ENCODE measurements at regions not wholly inside any gene's neighbourhood (a gene's known extent, or its start where the extent isn't known, plus 50 kb on each side); places are given as distances from the start of the nearest gene placed in this dataset.

DNA sequence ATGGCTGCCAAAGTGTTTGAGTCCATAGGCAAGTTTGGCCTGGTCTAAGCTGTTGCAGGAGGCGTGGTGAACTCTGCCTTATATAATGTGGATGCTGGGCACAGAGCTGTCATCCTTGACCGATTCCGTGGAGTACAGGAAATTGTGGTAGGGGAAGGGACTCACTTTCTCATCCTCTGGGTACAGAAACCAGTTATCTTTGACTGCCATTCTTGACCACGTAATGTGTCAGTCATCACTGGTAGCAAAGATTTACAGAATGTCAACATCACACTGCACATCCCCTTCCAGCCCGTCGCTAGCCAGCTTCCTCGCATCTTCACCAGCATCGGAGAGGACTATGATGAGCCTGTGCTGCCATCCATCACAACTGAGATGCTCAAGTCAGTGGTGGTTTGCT lies 215.8 kb upstream of the JUN start:
- DNase-seq (no peak), ATAC-seq (ENCODE audit: poor library complexity) (no peak)

DNA sequence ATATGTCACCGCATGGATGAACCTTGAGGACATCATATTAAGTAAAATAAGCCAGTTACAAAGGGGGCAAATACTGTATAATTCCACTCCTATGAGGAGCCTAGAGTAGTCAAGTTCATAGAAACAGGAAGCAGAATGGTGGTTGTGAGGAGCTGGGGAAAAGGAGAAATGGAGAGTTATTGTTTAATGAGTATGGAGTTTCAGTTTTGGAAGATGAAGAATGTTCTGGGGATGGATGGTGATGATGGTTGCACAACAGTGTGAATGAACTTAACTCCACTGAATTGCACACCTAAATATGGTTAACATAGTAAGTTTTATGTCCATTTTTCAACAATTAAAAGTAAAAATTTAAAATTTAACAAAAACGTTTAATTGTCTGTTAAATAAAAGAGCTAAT lies 220.9 kb upstream of the JUN start:
- intact Hi-C loops (cut with DNase I) = no loop called here

More for the DNA sequence above, 215.8 kb upstream of the JUN start:
- intact Hi-C loops (cut with DNase I) = no loop called here

DNA sequence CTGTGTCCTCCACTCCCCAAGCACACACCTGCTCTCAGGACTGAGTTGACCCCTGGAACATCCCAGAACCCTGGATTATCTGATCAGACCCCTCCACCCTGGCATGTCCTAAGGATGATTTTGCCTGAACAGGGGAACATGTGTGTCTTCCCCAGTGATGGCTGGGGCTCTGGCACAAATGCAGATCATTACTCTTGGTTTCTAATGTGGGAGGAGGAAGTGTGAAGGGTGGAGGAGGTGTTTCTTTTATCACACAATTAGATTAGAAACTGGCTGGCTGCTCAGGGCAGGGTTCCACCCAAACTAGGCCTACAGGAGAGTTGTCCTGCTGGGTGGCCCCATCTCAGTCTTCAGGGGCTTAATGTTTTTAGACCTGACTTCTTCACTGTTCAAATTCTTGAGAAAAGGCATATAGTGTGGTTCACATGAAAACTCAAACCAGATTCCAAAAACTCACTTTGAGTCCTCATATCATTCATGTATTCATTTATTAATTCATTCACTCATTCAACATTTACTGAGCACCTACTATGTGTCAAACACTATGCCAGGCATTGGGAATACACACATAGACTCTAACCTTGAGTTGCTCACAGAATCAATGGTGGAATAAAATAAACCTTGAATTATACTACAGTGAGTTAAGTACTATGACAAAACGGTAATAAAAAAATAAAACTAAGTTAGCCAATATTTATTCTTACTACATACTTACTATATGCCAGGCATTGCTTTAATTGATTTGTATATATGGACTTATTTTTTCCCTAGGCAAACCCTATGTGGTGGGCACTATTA lies 221.8 kb upstream of the JUN start:
- DNase-seq (no peak), ATAC-seq (ENCODE audit: poor library complexity) (no peak)
- intact Hi-C loops (cut with DNase I) = no loop called here

More for the DNA sequence above, 220.9 kb upstream of the JUN start:
- DNase-seq (no peak), ATAC-seq (ENCODE audit: poor library complexity) (no peak)

DNA sequence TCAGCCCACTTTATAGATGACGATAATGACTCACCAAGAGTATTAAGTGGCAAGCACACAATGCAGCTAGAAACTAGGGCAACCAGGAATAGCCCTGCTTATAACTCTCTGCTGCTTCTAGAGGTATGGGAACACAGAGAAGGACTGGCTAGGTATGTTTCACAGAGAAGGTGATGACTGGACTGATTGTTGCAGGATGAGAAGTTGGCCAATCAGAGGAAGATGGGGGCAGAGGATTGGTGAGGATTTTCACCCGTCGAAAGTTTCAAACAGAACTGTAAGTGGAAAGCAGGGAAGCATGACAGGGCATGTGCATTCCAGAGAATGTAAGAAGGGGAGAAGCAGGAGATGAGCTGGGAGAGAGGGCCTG lies 222.4 kb upstream of the JUN start:
- intact Hi-C loops (cut with DNase I) = no loop called here
- ATAC-seq (ENCODE audit: poor library complexity) = peak; percentile 36
- DNase-seq = no peak

DNA sequence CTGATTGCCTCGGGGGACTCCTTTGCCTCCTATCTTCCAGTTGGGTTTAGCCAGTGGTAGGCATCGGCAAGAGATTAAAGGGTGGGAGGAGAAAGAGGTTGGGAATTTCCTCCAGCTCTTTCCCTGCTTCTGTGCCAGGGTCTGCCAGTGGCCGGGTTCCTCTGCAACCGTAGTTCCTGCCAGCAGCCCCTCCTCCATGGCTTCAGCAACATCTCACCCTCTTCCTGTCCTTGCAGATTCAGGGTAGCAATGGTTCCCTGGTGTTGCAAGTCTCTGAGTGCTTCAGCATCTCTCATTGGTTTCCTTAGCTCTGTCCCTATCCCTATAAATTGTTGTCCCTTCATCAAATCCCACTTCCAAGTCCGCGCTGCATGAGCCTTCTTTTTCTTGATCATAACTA lies 223.1 kb upstream of the JUN start:
- intact Hi-C loops (cut with DNase I) = no loop called here
- no peak for ATAC-seq (ENCODE audit: poor library complexity)
- no peak for DNase-seq

DNA sequence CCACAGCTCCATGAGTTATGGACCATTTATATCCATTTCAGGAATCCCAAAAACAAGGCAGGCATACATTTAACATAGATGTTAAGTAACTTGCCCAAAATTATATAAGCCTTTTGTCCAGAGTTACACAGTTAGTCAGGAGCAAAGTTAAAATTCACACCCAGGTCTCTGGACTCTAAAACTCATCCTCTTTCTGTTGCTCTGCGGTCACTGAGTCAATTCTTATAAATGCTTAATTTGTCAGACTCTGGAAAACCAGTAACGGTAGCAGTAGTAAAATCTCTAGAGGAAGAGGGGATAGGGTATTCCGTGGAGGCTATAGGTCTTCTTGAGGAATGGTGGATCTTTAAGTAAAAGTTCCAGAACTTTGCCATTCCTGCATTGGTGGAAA lies 223.6 kb upstream of the JUN start:
- no peak for DNase-seq
- ATAC-seq (ENCODE audit: poor library complexity) = no peak
- intact Hi-C loops (cut with DNase I) = no loop called here

DNA sequence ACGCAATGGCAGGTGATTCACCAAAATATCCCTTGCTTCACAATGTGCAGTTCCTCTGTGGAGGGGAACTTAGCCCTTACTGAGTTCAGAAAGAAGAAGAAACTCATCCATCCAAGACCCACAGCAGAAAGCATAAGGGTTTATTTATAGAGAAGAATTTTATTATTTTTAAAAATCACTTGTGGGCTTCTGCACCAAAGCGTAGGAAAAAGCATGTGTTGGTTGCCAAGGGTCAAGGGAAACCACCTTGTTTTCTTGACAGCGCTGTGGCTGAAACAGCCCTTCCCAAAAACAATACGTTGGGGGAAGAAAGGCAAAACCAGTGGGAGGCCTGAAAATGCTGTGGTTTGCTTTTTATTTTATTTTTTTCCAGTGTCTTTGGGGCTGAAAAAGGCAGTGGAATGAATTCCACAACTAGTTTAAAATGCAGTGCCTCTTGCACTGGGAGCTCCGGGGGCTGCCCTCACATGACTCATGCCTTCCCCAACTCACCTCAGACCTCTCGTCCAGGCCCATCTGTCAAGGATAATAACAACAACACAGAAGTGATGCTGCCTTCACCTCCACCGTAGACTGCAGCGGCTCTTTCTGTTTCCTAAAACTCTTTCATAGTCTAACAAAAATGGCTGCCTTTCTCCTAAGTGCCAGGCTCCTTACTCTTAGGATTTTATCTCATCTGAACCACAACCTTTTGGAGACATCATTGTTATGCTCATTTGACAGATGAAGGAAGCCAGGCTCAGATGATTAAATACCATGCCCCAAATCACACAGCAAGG lies 224.2 kb upstream of the JUN start:
- ATAC-seq (ENCODE audit: poor library complexity) (no peak), DNase-seq (no peak)
- intact Hi-C loops (cut with DNase I) = no loop called here

DNA sequence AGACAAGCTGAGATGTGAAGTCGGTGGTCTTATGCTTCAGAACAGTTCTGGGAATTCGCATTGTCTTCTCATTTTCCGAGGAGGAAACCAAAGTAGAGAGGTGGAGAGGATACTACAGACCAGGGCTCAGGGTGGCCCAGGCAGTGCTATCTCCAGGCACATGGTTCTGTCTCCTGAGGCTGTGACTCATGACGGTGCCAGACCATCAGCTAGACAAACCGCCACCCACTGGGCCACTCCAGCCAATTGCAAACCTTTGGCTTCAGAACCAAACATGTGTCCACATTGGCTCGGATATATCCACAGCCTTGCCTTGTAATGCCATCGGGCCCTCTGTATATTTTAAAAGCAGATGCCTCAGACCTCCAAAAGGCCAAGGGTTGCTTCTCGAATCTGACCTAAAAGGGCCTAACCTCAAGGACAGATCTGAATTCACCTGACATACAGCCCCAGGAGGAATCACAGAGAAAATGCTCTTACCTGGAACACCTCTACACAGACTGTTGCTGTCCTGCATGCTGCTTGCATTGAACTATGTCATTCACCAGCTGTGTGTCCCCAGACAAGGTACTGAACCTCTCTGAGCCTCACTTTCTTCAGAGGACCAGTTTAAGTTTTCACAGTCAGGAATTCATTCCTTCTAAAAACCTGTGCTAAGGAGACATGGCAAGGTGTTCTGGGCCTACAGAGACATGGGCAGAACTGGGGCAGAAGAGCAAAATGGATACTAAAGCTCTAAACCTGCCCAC lies 224.9 kb upstream of the JUN start:
- ATAC-seq (ENCODE audit: poor library complexity) = no peak
- intact Hi-C loops (cut with DNase I) = no loop called here
- no peak for DNase-seq

DNA sequence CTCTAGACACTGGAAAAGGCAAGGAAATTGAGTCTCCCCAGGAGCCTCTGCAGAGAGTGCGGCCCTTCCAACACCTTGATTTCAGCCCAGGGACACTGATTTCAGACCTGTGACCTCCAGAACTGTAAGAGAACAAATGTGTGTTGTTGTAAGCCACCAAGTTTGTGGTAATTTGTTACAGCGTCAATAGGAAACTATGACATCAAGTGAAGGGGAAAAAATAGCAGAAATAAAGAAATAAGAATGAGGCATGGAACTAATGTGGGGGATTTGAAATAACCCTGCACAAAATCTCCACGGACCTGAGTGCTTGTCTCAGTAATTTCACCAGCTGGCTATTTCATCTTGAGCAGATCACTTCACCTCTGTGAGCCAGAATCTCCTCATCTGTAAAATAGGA lies 227.8 kb upstream of the JUN start:
- intact Hi-C loops (cut with DNase I) = no loop called here
- ATAC-seq (ENCODE audit: poor library complexity) (no peak), DNase-seq (no peak)

DNA sequence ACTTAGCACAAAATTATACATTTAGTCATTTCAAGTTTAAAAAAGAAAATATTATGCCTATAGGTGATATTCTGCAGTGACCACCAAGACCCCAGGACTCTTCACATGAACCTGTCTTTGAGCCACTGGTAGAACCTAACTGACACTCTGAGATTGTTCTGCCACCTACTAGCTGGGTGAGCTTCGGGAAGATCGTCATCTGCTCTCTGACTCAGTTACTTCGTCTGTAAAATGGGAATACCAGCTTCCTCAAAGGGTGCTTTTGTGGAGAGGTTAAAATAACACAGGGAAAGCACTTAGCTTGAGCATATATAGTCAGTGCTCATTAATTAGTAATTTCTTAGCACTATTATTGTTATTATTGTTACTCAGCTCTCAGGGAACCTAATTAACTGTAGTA lies 228.5 kb upstream of the JUN start:
- intact Hi-C loops (cut with DNase I) = no loop called here
- no peak for DNase-seq

DNA sequence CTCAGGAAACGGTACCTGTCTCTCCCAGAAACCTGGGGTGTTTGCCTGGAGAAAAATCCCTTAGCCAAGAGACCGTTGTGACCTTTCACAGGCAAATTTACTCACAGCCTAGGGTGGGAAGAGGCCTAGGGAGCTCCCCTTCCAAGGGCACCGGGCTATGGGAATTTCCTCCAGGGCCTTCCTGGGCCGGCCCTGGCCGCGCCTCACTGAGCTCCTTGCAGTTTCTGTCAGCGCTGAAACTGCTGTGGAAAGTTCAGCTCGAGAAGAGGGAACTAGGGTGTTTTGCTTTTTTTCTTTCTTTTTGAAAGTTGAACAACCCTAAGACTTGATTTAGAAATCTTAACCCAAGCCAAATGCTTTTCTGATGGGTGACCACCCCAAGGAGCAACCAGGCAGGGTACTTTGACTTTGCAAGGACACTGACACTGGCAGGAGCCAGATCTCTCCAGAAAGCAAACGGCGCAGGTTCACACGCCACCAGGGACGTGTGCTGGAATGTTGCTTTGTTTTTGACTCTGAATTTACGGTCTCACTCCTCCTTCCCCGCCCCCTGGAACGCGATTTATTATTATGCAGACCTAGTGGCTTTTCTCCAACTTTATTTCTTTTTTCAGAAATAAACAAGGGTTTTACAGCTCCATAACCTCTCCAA lies 229.6 kb upstream of the JUN start:
- ATAC-seq (ENCODE audit: poor library complexity) (peak; percentile 71), DNase-seq (peak; percentile 54)
- intact Hi-C loops (cut with DNase I) = no loop called here

More for the DNA sequence above, 228.5 kb upstream of the JUN start:
- ATAC-seq (ENCODE audit: poor library complexity) = no peak

DNA sequence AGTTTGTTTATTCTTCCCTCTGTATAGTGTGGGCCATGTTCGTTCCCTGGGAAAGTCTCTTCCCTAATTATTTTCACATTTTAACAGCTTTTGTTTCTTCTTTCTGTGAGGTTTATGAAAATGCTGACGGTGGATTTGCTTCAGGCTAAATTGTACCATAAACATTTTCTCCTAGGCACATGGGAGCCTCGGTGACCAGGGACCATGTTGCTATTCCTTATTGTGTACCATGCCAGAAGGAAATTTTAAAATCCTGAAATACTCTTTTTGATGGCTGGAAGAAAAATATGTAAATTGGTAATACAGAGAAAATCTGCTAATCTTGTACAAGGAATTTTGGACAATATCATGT lies 230.1 kb upstream of the JUN start:
- intact Hi-C loops (cut with DNase I) = no loop called here
- ATAC-seq (ENCODE audit: poor library complexity) (peak; percentile 10), DNase-seq (no peak)

DNA sequence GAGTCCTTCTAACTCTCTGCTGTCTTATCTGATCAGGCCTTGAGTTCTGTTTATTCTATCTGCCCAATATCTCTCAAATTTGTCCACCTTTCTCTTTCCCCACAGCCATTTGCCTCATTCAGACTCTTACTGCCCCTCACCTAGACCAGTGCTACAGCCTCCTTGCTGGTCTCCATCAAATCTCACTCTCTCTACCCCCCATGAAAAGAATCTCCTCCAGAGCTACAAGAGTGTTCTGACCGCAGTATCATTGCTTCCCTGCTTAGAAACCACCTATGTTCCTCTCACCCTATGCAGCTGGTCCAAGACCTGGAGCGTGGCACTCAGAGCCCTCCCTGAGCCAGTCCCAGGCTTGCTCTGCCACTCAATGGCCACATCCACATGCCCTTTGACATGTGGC lies 231.0 kb upstream of the JUN start:
- no peak for ATAC-seq (ENCODE audit: poor library complexity)
- no peak for DNase-seq
- intact Hi-C loops (cut with DNase I) = no loop called here

DNA sequence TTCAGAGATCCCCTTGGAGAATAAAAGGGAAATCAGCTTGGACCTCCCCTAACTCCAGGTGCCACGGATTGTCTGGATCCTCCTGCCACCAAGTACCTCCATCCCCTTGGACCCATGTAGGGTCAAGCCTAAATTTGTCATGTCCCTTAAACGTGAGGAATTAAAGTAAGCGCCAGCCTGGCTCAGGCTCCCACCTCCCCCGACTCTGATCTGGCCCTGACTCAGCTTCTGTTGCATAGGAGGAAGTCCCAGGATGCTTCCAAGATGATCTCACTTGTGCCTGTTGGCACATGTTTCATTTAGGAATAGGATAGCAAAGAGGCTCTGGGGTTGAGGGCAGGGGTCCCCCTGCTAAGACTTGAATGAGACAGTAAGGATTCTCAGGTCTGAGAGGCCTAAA lies 231.9 kb upstream of the JUN start:
- DNase-seq = no peak
- ATAC-seq (ENCODE audit: poor library complexity) = no peak
- intact Hi-C loops (cut with DNase I) = no loop called here

DNA sequence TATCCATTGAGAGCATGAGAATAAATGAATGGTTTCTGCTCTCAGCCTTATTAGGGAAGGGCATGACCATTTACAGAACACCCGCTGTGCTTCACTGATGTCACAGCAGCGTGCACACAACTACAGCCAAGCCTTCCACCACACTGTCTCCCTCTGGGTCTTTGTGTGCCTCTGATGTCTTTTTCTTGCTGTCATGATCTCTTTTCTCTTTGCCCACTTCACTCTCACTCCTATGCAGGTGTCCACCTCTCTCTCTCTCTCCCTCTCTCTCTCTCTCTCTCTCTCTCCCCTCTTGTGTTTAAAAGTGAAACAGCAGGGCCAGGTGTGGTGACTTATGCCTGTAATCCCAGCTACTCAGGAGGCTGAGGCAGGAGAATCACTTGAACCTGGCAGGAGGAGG lies 232.5 kb upstream of the JUN start:
- no peak for DNase-seq

DNA sequence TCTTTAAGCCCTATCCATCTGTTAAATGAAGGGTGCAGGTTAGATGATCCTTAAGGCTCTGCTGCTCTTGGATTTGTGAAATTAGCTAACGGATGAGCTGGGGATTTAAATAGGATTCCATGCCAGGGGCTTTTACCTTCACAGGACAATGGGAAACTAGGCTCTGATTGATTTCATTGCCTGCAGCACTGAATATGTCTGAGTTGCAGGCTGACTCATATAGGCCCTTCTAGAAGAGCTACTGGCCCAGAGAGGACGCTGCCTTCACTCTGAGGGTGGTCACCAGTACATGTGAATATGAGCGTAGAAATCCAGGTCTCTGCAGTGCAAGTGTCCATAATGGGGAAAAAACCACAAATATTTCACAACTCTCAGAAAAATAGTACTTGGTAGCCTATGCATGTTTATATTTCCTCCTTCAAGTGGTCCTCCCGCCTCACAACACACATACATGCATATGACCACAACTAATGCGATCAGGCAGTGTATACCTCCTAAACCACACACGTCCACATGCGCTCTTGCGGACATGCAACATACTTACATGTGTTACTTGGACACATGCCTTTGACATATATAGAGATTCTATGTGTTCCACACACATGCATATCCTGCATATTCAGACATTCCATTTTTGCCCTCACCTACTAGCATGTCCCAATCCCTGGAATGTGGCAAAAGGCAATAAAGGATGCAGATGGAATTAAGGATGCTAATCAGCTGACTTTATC lies 233.8 kb upstream of the JUN start:
- DNase-seq (no peak), ATAC-seq (ENCODE audit: poor library complexity) (no peak)
- intact Hi-C loops (cut with DNase I) = no loop called here

More for the DNA sequence above, 232.5 kb upstream of the JUN start:
- ATAC-seq (ENCODE audit: poor library complexity) = no peak
- intact Hi-C loops (cut with DNase I) = no loop called here

DNA sequence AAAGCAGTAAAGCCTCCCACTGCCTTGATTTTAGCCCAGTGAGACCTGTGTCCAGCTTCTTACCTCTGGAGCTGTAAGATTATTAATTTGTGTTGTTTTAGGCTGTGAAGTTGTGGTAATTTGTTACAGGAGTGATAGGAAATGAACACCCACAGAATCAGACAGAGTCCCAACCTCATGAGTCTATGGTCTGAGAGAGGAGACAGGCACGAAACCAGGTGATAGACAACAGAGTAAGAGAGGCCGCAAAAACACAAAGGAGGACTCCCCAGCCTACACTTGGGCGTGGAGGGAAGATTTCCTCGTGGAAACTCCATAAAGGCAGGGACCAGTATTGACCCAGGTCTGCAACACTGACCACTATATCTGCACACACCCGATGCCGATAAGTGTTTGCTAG lies 234.6 kb upstream of the JUN start:
- DNase-seq (no peak), ATAC-seq (ENCODE audit: poor library complexity) (no peak)
- intact Hi-C loops (cut with DNase I) = no loop called here

DNA sequence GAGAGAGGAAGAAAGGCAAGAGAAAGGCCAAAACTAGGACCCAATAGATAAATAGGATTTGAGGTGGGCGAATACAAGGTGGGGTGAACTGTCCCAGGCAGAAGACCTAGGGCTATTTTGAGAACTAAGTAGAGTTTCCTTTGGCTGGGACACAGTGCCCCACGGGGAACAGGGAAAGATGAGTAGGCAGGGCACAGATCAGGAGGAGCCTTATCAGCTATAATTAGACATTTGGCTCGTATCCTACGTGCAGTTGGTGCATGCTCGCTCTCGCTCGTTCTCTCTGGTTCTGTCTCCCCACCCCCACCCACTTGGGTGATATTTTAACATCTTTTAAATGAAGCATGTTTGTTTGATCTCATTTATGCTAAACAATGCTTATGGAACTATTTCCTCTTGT lies 235.0 kb upstream of the JUN start:
- peak; percentile 55 for DNase-seq
- ATAC-seq (ENCODE audit: poor library complexity) = peak; percentile 86
- intact Hi-C loops (cut with DNase I) = no loop called here

Measured in Right ventricle myocardium superior (tissue), 1 donor.